GM18520 (cell line): ENCODE measurements at regions not wholly inside any gene's neighbourhood (a gene's known extent, or its start where the extent isn't known, plus 50 kb on each side); places are given as distances from the start of the nearest gene placed in this dataset.
"Not testable (repeated sequence)": the region's sequence is repeated elsewhere in the genome, so short reads cannot be mapped to it uniquely, and the experiment has no call there.

Experiments
- ATAC-seq: cut with Tn5 transposase; IDR thresholded peaks from one replicate; pipeline ENCODE4 v1.9.1; 2021; ENCODE audit not compliant: unreplicated experiment

GRCh38 chr13:21875116-21875515 lies 204.2 kb downstream of the FGF9 start:
- no peak for ATAC-seq

- ATAC-seq, result no peak
Measured at GRCh38 chr13:21879263-21879914, 208.5 kb downstream of the FGF9 start.

GRCh38 chr13:21882766-21883165 lies 211.9 kb downstream of the FGF9 start:
- ATAC-seq, result no peak

- no peak for ATAC-seq
Measured at GRCh38 chr13:21883713-21884112, 212.8 kb downstream of the FGF9 start.

- no peak for ATAC-seq
Measured at GRCh38 chr13:21884299-21884909, 213.5 kb downstream of the FGF9 start.

GRCh38 chr13:21884965-21885567 lies 214.2 kb downstream of the FGF9 start:
- ATAC-seq, result no peak

GRCh38 chr13:21885714-21886224 lies 214.9 kb downstream of the FGF9 start:
- no peak for ATAC-seq

- no peak for ATAC-seq
Measured at GRCh38 chr13:21889651-21890050, 218.8 kb downstream of the FGF9 start.

GRCh38 chr13:21890220-21890619 lies 219.3 kb downstream of the FGF9 start:
- not testable (repeated sequence) for ATAC-seq

- no peak for ATAC-seq
Measured at GRCh38 chr13:21894091-21894490, 223.2 kb downstream of the FGF9 start.

GRCh38 chr13:21894703-21895699 lies 224.1 kb downstream of the FGF9 start:
- no peak for ATAC-seq

GRCh38 chr13:21895779-21896178 lies 224.9 kb downstream of the FGF9 start:
- ATAC-seq, result no peak

GRCh38 chr13:21897161-21897560 lies 226.3 kb downstream of the FGF9 start:
- ATAC-seq, result no peak

- ATAC-seq, result no peak
Measured at GRCh38 chr13:21898459-21898858, 227.6 kb downstream of the FGF9 start.

GRCh38 chr13:21898945-21899344 lies 228.1 kb downstream of the FGF9 start:
- no peak for ATAC-seq

GRCh38 chr13:21901336-21901735 lies 230.5 kb downstream of the FGF9 start:
- no peak for ATAC-seq

- ATAC-seq, result no peak
Measured at GRCh38 chr13:21901811-21902708, 231.2 kb downstream of the FGF9 start.

- no peak for ATAC-seq
Measured at GRCh38 chr13:21902709-21903098, 231.8 kb downstream of the FGF9 start.

GRCh38 chr13:21905486-21905885 lies 234.6 kb downstream of the FGF9 start:
- ATAC-seq, result no peak

- no peak for ATAC-seq
Measured at GRCh38 chr13:21909331-21909730, 238.5 kb downstream of the FGF9 start.
